HEK293 (cell line): ENCODE measurements at regions not wholly inside any gene's neighbourhood (a gene's known extent, or its start where the extent isn't known, plus 50 kb on each side); places are given as distances from the start of the nearest gene placed in this dataset.

Experiments used
- CTCF ChIP-seq: fragments of 450-650 bp; formaldehyde crosslinking; IDR thresholded peaks from 2 replicates; pipeline ENCODE4 v1.5.1; 2016; ENCODE audit warnings: missing biosample characterization, missing genetic modification characterization
- PRDM10 ChIP-seq: fragments of 450-650 bp; formaldehyde crosslinking; IDR thresholded peaks from 2 replicates; pipeline ENCODE4 v1.5.1; 2016; ENCODE audit warnings: missing biosample characterization, missing genetic modification characterization
- REST ChIP-seq: fragments of 450-650 bp; formaldehyde crosslinking; IDR thresholded peaks from 2 replicates; pipeline ENCODE4 v1.5.1; 2016; ENCODE audit warnings: missing biosample characterization, missing genetic modification characterization
- TCF7L2 ChIP-seq: IDR thresholded peaks from 2 replicates; pipeline ENCODE4 v1.6.1; 2011; ENCODE audit warnings: low read depth, mild to moderate bottlenecking, inconsistent platforms, low read length, moderate library complexity, borderline replicate concordance
- ZBTB21 ChIP-seq: fragments of 450-650 bp; formaldehyde crosslinking; IDR thresholded peaks from 2 replicates; pipeline ENCODE4 v1.5.1; 2017; ENCODE audit warnings: missing biosample characterization, missing genetic modification characterization
- ZBTB8A ChIP-seq: fragments of 450-650 bp; formaldehyde crosslinking; IDR thresholded peaks from 2 replicates; pipeline ENCODE4 v1.5.1; 2016; ENCODE audit warnings: missing biosample characterization, missing genetic modification characterization
- ZNF211 ChIP-seq: fragments of 450-650 bp; formaldehyde crosslinking; IDR thresholded peaks from 2 replicates; pipeline ENCODE4 v1.5.1; 2016; ENCODE audit warnings: low read depth, missing biosample characterization, missing genetic modification characterization
- ZNF274 ChIP-seq, 2 experiments: fragments of 200-500 bp in 1 of 2; fragments of 450-650 bp in 1 of 2; sonication (Bioruptor generic) in 1 of 2; formaldehyde crosslinking in 1 of 2; IDR thresholded peaks; 2 replicates each; pipeline versions ENCODE4 v1.5.1 to v1.6.1; 2014 to 2016; ENCODE audit warnings: borderline replicate concordance in 1 of 2, inconsistent platforms in 1 of 2, low read length in 1 of 2, missing biosample characterization in 1 of 2, missing genetic modification characterization in 1 of 2
- ZNF362 ChIP-seq: fragments of 450-650 bp; formaldehyde crosslinking; IDR thresholded peaks from 2 replicates; pipeline ENCODE4 v1.5.1; 2016; ENCODE audit warnings: missing biosample characterization, missing genetic modification characterization
- ZNF571 ChIP-seq: fragments of 450-650 bp; formaldehyde crosslinking; IDR thresholded peaks from 2 replicates; pipeline ENCODE4 v1.5.0; 2017; ENCODE audit warnings: missing biosample characterization, missing genetic modification characterization
- ZNF596 ChIP-seq: fragments of 450-650 bp; IDR thresholded peaks from 2 replicates; pipeline ENCODE4 v1.5.0; 2018; ENCODE audit warnings: missing biosample characterization, mild to moderate bottlenecking, missing genetic modification characterization, moderate library complexity
- ZNF843 ChIP-seq: fragments of 450-650 bp; formaldehyde crosslinking; IDR thresholded peaks from 2 replicates; pipeline ENCODE4 v1.5.1; 2016; ENCODE audit warnings: missing biosample characterization, missing genetic modification characterization

GRCh38 chr12:13405961-13406703, 209.6 kb downstream of the EMP1 start:
- no peak for TF ChIP-seq ZNF596 (tag by site-specific recombination)
- no peak for TF ChIP-seq ZBTB21 (tag by site-specific recombination)
- TF ChIP-seq CTCF (tag by site-specific recombination): peak; percentile 26; the same call in 1 of the 2 replicates
- TF ChIP-seq ZNF362: no peak
- no peak for TF ChIP-seq PRDM10 (tag by site-specific recombination)
- no peak for TF ChIP-seq ZNF274 (IDR thresholded peaks at IDR 0.05; ENCODE audit: low read length)
- no peak for TF ChIP-seq ZNF274 (tag by site-specific recombination; IDR thresholded peaks at IDR 0.05; ENCODE audit: borderline replicate concordance)
- no peak for TF ChIP-seq ZNF571 (tag by site-specific recombination)
- no peak for TF ChIP-seq ZNF843
- TF ChIP-seq ZBTB8A: no peak
- no peak for TF ChIP-seq REST (tag by site-specific recombination)
- no peak for TF ChIP-seq TCF7L2
- no peak for TF ChIP-seq ZNF211 (tag by site-specific recombination)
